A673 (cell line): ENCODE measurements at regions not wholly inside any gene's neighbourhood (a gene's known extent, or its start where the extent isn't known, plus 50 kb on each side); places are given as distances from the start of the nearest gene placed in this dataset.

Experiments
- CTCF ChIP-seq: fragments of 300-800, 200-600 bp; sonication (generic); conservative IDR thresholded peaks from 2 replicates; pipeline ENCODE4 v1.5.1; 2017; ENCODE audit warnings: low read depth, mild to moderate bottlenecking, antibody characterized with exemption, low read length, moderate library complexity, mixed read lengths
- EZH2 ChIP-seq: fragments of 200-600 bp; sonication (generic); IDR thresholded peaks from 2 replicates; pipeline ENCODE4 v1.6.1; 2017; ENCODE audit warnings: borderline replicate concordance, low read depth, mild to moderate bottlenecking, mixed read lengths, antibody characterized with exemption, low read length; ENCODE audit not compliant: poor library complexity, severe bottlenecking

- no peak for TF ChIP-seq CTCF
- no peak for TF ChIP-seq EZH2
Observed at GRCh38 chr10:128499956-128500355, 373.7 kb upstream of the MKI67 start.
